GM10248 (cell line): ENCODE measurements at regions not wholly inside any gene's neighbourhood (a gene's known extent, or its start where the extent isn't known, plus 50 kb on each side); places are given as distances from the start of the nearest gene placed in this dataset.

Experiments used
- CTCF ChIA-PET: fragments of 300-600 bp; sonication (Branson Sonifier 250); formaldehyde crosslinking; extraction: SDS; loops from one replicate; lab custom pipeline; 2021; ENCODE audit warnings: antibody characterized with exemption; lab: Yijun Ruan, JAX
- POLR2A ChIA-PET: fragments of 350-650 bp; sonication (Branson Sonifier 250); formaldehyde crosslinking; extraction: SDS; loops from one replicate; lab custom pipeline; 2020; ENCODE audit warnings: antibody characterized with exemption; lab: Yijun Ruan, JAX
- DNase-seq: peaks from one replicate; pipeline ENCODE4 v3.0.0; 2012; ENCODE audit errors: extremely low spot score
- TF ChIP-seq, protein P1 (sequence below): IDR thresholded peaks from 2 replicates; pipeline ENCODE4 v1.5.1; 2012; ENCODE audit warnings: mild to moderate bottlenecking, low read depth; ENCODE audit errors: extremely low read depth, missing control alignments, control extremely low read depth

DNA sequence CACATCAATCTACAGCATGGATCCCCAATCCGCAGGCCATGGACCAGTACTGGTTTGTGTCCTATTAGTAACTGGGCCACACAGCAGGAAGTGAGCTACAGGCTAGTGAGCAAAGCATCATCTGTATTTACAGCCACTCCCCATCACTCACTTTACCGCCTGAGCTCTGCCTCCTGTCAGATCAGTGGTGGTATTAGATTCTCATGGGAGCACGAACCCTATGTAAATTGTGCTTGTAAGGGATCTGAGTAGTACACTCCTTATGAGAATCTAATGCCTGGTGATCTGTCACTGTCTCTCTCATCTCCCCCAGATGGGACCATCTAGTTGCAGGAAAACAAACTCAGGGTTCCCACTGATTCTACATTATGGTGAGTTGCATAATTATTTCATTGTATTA, 212.7 kb upstream of the FAM174A start:
- no peak for DNase-seq
- TF ChIP-seq, protein P1, sequence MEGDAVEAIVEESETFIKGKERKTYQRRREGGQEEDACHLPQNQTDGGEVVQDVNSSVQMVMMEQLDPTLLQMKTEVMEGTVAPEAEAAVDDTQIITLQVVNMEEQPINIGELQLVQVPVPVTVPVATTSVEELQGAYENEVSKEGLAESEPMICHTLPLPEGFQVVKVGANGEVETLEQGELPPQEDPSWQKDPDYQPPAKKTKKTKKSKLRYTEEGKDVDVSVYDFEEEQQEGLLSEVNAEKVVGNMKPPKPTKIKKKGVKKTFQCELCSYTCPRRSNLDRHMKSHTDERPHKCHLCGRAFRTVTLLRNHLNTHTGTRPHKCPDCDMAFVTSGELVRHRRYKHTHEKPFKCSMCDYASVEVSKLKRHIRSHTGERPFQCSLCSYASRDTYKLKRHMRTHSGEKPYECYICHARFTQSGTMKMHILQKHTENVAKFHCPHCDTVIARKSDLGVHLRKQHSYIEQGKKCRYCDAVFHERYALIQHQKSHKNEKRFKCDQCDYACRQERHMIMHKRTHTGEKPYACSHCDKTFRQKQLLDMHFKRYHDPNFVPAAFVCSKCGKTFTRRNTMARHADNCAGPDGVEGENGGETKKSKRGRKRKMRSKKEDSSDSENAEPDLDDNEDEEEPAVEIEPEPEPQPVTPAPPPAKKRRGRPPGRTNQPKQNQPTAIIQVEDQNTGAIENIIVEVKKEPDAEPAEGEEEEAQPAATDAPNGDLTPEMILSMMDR, result no peak
- ChIA-PET CTCF (no interaction called here), POLR2A (no interaction called here)

DNA sequence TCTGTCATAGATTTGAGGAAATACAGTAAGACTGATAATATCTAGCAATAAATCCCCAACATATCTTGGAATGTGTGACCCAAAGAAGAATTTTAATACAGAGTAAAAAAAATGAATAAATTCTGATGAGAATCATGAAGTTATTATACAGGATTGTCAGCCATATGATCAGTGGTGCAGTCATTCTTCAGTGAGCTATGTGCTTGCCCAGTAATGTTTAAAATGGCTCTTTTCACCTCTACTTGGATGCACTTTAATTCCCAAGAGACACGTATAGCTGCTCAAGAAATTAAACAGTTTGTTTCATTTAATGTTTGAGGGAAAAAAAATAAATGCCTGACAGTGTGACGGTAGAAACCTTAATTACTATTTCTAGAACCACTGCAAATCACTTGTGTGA, 215.3 kb upstream of the FAM174A start:
- ChIA-PET CTCF (interaction anchor here (1.0 kb wide), 1 partner anchor 10 kb away, joined by 5 read pairs; no protein-coding TSS in a partner anchor), POLR2A (no interaction called here)
- DNase-seq, result no peak
- TF ChIP-seq, protein P1, result no peak

DNA sequence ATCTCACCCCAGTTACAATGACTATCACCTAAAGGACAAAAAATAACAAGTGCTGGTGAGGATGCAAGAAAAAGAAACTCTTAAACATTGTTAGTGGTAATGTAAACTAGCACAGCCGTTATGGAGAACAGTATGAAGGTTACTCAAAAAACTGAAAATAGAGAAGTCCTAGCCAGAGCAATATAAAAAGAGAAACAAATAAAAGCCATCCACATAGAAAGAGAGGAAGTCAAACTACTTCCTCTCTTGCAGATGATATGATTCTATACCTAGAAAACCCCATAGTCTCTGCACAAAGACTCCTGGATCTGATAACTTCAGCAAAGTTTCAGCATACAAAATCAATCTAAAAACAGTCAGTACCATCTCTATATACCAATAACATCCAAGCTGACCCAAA, 221.5 kb upstream of the FAM174A start:
- TF ChIP-seq, protein P1, result no peak
- POLR2A ChIA-PET, result no interaction called here
- CTCF ChIA-PET, result no interaction called here
- DNase-seq, result no peak

DNA sequence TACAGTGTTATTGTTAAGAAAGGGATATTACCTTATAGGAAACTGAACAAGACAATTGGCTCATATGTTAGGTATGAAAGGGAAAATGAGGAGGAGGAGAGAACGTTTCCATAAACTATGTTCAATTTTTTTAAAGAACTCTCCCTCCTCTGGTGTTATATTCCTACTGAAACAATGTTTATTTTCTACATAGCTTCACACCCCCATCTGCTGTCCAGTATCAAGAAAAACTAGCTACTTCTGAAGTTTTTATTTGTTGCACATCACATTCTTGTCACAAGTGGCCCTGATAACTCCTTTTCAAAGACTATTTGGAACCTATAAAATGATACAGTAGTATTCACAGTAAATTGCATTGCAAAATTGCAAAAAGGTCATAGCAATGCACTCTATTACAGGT, 223.4 kb upstream of the FAM174A start:
- POLR2A ChIA-PET, result no interaction called here
- no peak for DNase-seq
- TF ChIP-seq, protein P1, result peak; percentile 0
- CTCF ChIA-PET, result no interaction called here

DNA sequence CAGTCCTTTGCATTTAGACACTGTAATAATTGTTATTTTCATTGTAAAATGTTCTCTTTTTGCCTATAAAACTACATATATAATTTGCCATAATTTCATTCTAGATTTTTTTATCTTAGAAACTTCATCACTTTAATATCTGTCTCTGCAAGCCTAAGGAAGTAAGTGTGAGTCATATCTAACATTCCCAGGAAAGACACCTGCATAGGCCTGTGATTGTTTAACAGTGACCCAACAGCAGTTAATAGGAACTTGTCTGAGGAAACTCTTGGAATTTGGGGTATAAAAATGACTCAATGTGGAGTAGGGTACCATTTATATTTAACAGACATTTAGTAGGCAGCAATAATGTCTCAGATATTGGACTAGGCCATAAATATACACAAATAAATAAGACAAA, 229.2 kb upstream of the FAM174A start:
- DNase-seq, result no peak
- POLR2A ChIA-PET, result no interaction called here
- CTCF ChIA-PET, result no interaction called here
- TF ChIP-seq, protein P1, result no peak

DNA sequence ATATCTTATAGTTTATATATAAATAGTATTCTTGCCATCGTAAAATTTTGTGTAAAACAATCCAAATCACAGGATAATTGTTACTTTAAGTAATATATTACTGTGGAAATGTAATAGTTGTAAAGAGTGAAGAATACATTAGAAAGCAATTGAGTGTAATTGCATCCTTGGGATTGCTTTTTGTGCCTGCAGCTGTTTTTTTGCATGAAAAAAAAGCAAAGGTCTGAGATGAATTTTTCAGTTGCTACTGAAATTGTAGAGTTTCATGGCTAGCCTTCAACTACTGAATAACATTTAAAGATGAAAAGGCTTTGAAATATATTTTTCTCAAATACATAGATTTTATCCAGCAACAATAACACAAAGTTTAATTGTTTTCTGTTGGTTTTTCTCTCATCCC, 232.0 kb upstream of the FAM174A start:
- ChIA-PET POLR2A (no interaction called here), CTCF (no interaction called here)
- TF ChIP-seq, protein P1, result no peak
- DNase-seq, result no peak

DNA sequence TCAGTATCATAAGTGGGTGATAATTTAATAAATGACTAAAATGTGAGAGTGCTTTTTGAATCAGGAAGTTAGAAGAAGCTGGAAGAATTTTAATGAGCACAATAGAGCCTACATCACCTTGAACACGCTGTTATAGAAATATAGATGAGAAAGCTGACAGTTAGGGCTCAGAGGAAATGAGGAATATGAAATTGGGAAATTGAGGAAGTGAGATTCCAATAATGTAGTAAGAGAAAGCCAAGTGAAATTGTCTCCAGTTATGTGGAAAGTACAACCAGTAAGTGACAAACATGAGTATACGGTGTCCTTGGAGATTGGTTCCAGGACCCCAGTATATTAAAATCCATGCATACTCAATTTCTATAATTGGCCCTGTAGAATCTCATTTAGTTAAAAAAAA, 235.9 kb upstream of the FAM174A start:
- TF ChIP-seq, protein P1, result no peak
- POLR2A ChIA-PET, result no interaction called here
- DNase-seq, result no peak
- CTCF ChIA-PET, result no interaction called here
